OCI-M1 (cell line): ENCODE measurements at regions not wholly inside any gene's neighbourhood (a gene's known extent, or its start where the extent isn't known, plus 50 kb on each side); places are given as distances from the start of the nearest gene placed in this dataset.

Experiments used
- DNase-seq: peaks from one replicate; lab custom pipeline; 2025; lab: John Stamatoyannopoulos, UW

DNA sequence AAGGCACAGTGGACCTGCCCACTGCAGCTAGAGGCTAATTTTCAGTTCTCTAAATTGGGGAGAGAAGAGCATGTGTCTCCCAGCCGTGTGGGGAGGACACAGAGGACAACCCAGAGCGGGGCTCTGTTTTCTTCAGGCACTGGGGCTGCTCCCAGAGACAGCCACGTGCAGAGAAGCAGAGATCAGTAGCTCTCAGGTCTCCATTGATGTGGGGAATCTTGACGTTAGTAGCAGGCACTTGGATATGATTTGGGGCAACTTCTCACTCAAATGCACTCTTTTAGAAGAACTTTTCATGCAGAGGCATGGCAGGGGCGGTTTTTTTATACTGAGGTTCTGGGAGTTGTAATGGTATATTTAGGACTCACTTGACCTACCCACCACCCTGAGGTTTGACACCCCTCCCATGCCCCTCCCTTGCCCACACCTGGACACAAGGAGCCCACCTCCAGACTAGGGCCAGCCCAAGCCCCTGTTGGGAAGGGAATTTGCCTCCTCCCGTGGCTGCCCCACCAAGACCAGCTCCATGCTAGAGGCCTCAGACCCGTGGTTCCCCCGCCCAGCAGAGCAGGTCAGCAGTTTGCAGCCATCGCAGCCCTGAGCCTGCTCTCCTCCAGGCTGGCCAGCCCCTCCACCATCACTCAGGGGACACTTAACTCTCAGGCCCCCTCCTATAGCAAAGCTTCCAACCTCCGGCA is 94.2 kb upstream of the RTL6 start:
- no peak for DNase-seq

GRCh38 chr22:44591146-44591790 is 93.2 kb upstream of the RTL6 start:
- DNase-seq = no peak

DNA sequence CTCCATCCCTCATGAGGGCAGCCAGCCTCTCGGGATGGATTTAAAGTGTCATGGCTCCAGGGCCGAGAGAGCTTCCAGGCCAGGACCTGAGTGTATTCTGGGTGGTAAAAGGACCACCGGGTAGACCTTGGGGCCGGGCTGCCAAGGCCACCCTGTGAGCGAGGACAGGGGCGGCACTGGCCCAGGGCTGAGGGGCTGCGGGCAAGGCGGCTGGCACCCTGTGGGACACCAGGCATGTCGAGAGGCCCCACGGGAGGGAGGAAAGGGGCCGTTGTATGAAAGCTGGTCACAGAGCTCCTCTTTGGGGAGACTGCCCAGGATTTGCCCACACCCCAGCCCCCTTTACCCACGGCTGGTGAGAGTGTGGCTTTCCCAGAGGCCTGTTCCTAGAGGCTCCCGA is 92.3 kb upstream of the RTL6 start:
- no peak for DNase-seq

DNA sequence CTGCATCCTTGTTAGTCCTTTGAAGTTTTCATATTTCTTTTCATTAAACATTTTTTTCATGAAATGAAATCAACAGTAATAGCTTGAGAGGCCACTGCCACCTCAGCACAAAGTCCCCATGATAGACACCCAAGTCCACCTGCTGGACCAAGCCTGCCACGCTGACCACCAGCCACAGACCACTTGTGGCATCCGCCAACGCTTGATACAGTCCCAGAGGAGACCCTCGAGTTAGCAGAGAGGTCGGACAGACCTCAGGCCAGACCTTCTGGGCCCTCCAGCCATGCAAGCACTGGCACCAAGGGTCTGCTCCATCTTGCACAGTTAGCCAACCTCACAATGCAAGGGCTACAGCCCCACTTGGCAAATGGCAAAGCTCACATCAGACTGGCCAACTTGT is 91.8 kb upstream of the RTL6 start:
- no peak for DNase-seq

DNA sequence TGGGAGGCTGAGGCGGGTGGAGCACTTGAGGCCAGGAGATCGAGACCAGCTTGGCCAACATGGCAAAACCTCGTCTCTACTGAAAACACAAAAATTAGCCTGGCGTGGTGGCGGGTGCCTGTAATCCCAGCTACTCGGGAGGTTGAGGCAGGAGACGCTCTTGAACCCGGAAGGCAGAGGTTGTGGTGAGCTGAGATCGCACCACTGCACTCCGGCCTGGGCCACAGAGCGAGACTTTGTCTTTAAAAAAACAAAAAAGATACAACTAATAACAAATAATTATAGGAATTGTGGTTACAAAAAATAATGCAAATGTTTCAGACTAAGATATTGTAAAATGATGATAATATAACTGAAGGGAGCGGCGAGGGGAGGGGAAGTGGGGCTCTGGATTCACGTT is 90.3 kb upstream of the RTL6 start:
- no peak for DNase-seq

- DNase-seq = peak; percentile 10
These were observed 89.8 kb upstream of the RTL6 start for GRCh38 chr22:44587737-44588310.

- DNase-seq = no peak
These were observed 89.1 kb upstream of the RTL6 start for GRCh38 chr22:44586999-44587736.

GRCh38 chr22:44586351-44586990 is 88.4 kb upstream of the RTL6 start:
- no peak for DNase-seq

GRCh38 chr22:44585559-44586350 is 87.7 kb upstream of the RTL6 start:
- DNase-seq = no peak

- no peak for DNase-seq
These were observed 86.3 kb upstream of the RTL6 start for GRCh38 chr22:44584256-44584902.

- no peak for DNase-seq
These were observed 85.8 kb upstream of the RTL6 start for GRCh38 chr22:44583854-44584253.

DNA sequence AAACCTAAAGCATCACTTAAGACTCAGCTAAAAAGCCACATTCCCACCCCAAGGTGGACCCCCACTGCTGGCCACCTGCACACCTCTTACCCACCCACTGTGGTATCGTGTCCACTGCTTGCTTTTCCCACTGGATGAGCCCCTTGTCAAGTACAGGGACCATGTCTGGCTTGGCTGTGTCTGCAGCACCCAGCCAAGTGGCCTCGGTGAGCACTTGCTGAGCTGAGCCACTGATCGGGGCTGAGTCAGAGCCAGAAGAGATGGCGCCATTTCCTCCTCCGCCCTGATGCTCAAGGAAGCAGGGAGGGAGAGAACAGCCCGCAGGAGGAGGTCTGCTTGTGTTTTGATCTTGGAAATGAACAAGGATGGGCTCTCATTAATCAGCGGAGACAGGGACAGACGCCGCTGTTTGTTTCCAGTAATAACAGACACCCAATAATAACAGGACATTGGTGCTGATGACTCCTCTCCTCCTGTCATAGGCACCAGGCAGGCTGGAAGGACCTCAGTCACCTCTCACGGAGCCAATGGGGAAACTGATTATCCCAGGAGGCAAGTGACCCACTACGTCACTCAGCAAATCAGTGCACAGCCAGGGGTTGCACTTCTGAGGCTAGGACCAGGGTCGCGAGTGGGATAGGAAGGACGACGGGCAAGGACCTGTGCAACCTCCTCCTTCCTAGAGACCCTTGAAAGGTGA is 85.2 kb upstream of the RTL6 start:
- DNase-seq = no peak

DNA sequence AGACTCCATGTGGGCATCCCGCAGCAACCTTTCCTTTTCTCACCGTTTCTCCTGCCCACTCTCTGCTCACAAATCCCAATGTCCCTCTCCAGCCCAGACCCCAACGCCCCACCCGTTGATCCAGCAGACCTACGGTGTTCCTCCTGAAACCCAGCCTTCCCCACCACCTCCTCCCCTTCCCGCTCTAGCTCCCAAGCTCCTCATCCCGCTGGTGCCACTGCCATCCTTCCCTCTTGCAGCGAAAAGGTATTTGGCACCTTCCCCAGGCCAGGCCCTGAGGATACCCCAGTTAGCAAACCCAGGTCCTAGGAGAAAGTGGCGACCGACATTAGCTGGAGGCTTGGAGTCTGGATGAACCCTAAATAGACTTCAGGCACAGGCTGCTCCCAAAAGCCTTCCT is 84.0 kb upstream of the RTL6 start:
- DNase-seq = no peak

GRCh38 chr22:44581096-44581435 is 83.0 kb upstream of the RTL6 start:
- no peak for DNase-seq

DNA sequence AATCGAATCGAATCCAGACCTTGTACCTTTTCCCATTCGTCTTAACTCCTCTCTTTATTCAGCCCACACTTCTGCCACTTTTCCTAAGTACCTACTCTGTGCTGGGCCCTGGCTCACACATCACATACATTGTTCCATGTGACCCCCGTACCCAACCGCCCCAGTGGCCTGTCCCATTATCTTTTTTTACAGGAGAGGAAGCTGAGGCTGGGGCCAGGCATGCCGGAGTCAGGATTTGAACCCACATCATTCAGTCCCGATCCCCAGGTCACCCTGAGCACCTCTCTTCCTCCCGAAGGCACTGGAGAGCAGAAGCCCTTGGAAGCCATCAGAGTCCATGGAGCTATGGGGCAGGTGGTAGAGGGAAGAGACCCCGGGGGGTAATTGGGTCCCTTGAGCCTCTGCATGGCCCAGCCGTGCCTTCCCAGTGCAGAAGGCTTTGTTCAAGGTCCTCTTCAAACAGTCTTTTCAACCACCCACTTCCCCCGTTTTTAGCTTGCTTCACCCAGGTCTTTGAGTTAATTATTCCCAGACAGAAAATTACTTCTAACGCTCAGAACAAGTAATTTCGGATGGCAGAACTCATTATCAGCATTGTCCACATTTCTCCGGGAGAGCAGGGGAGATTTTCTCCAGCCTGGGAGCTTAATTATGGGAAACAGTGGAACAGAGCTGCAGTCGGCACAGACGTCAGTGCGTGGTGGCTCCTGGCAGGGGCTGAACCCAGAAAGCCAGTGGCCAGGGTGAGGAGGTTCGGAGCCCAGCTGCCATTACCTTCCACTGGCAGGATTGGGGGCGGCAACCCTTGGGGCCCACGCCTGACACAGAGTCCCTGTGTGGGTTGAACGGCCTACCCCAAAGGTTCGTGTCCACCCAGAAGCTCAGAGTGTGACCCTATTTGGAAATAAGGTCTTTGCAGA is 82.4 kb upstream of the RTL6 start:
- no peak for DNase-seq

DNA sequence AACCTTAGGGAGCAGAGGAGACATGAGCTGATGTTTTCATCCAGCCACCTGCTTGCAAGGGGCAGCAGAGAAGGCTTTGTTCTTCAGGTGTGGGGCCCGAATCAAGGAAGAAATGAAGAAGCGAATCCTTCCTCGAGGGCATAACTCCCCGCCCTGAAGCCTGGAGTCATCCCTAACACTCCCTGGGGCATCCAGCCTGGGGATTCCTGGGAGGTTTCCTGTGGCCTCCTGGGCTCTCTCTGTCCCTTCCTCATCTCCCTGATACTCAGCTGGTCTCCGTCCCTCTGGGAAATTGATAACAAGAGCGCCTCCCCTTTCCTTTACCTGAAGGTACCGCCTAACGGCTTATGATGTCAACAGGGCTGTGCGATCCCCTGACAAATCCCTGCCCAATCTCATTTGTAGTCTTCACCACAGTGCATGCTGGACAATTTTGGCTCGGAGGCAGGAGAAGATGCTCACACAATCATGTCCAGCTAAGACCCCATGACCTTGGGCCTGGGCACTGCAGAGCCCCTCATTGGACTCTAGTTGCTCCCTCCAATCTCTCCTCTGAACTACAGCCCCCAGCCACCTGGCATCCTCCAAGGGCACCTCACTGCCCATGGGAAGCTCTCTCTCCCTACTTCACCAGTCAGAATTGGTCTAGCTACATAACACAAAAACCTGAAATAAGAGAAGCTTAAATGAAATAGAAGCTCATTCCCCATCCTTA is 80.6 kb upstream of the RTL6 start:
- DNase-seq = no peak

- DNase-seq = no peak
These were observed 80.1 kb upstream of the RTL6 start for GRCh38 chr22:44578110-44578457.

- DNase-seq = no peak
These were observed 79.5 kb upstream of the RTL6 start for GRCh38 chr22:44577391-44578109.
